NCI-H187 (cell line): ENCODE measurements at regions not wholly inside any gene's neighbourhood (a gene's known extent, or its start where the extent isn't known, plus 50 kb on each side); places are given as distances from the start of the nearest gene placed in this dataset.

Experiments
- DNase-seq, 2 experiments: peaks; one replicate each; lab custom pipeline; 2025; lab: John Stamatoyannopoulos, UW

- no peak for DNase-seq
Measured at GRCh38 chr20:50392138-50392866, 117.9 kb upstream of the PTPN1 start.

GRCh38 chr20:50393242-50393641 is 116.9 kb upstream of the PTPN1 start:
- no peak for DNase-seq

GRCh38 chr20:50393990-50394561 is 116.1 kb upstream of the PTPN1 start:
- no peak for DNase-seq

GRCh38 chr20:50394569-50394968 is 115.6 kb upstream of the PTPN1 start:
- DNase-seq: no peak

- no peak for DNase-seq
Measured at GRCh38 chr20:50395251-50395729, 114.9 kb upstream of the PTPN1 start.

GRCh38 chr20:50395914-50396488 is 114.2 kb upstream of the PTPN1 start:
- DNase-seq: no peak

GRCh38 chr20:50396623-50397022 is 113.6 kb upstream of the PTPN1 start:
- no peak for DNase-seq

- no peak for DNase-seq
Measured at GRCh38 chr20:50397058-50397457, 113.1 kb upstream of the PTPN1 start.

GRCh38 chr20:50398064-50398463 is 112.1 kb upstream of the PTPN1 start:
- no peak for DNase-seq

GRCh38 chr20:50398471-50398820 is 111.7 kb upstream of the PTPN1 start:
- DNase-seq: no peak

GRCh38 chr20:50398821-50399554 is 111.2 kb upstream of the PTPN1 start:
- DNase-seq: no peak

GRCh38 chr20:50399555-50399916 is 110.6 kb upstream of the PTPN1 start:
- DNase-seq: no peak

GRCh38 chr20:50399917-50400704 is 110.1 kb upstream of the PTPN1 start:
- DNase-seq: no peak

- no peak for DNase-seq
Measured at GRCh38 chr20:50400705-50401586, 109.2 kb upstream of the PTPN1 start.

GRCh38 chr20:50401587-50402418 is 108.4 kb upstream of the PTPN1 start:
- DNase-seq: no peak

- DNase-seq: no peak
Measured at GRCh38 chr20:50403565-50404418, 106.4 kb upstream of the PTPN1 start.

GRCh38 chr20:50404419-50405234 is 105.6 kb upstream of the PTPN1 start:
- DNase-seq: no peak

GRCh38 chr20:50405235-50405914 is 104.8 kb upstream of the PTPN1 start:
- no peak for DNase-seq
